Fibroblast of pulmonary artery (primary cell): ENCODE measurements at regions not wholly inside any gene's neighbourhood (a gene's known extent, or its start where the extent isn't known, plus 50 kb on each side); places are given as distances from the start of the nearest gene placed in this dataset.

Experiments used
- DNase-seq: peaks from one replicate; pipeline ENCODE4 v3.0.0-alpha.2; 2010; ENCODE audit warnings: low read depth
- H3K4me3 ChIP-seq: replicated peaks from 2 replicates; pipeline ENCODE4 v1.5.1; 2011; ENCODE audit warnings: low read depth, mild to moderate bottlenecking, control low read depth, low read length, moderate library complexity
- CTCF ChIP-seq: IDR thresholded peaks from 2 replicates; pipeline ENCODE4 v1.5.1; 2011; ENCODE audit warnings: mild to moderate bottlenecking, control low read depth, low read length, inconsistent platforms; ENCODE audit errors: missing control alignments

GRCh38 chr5:169494383-169494935, 89.1 kb upstream of the SPDL1 start:
- no peak for DNase-seq
- H3K4me3 ChIP-seq = no peak overlapping the region
- no peak for TF ChIP-seq CTCF

GRCh38 chr5:169474226-169474625, 109.3 kb upstream of the SPDL1 start:
- DNase-seq = no peak
- TF ChIP-seq CTCF = no peak
- H3K4me3 ChIP-seq = no peak overlapping the region

GRCh38 chr5:169472544-169472943, 111.0 kb upstream of the SPDL1 start:
- no peak for DNase-seq
- no peak overlapping the region for H3K4me3 ChIP-seq
- no peak for TF ChIP-seq CTCF

GRCh38 chr5:169471021-169471420, 112.6 kb upstream of the SPDL1 start:
- H3K4me3 ChIP-seq = no peak overlapping the region
- no peak for TF ChIP-seq CTCF
- DNase-seq = no peak

- peak; percentile 4 for DNase-seq
- TF ChIP-seq CTCF = no peak
- H3K4me3 ChIP-seq = no peak overlapping the region
Observed at GRCh38 chr5:169467041-169467771, 116.4 kb upstream of the SPDL1 start.

GRCh38 chr5:169460896-169461295, 122.7 kb upstream of the SPDL1 start:
- DNase-seq = no peak
- H3K4me3 ChIP-seq = no peak overlapping the region
- TF ChIP-seq CTCF = no peak

- no peak overlapping the region for H3K4me3 ChIP-seq
- no peak for DNase-seq
- no peak for TF ChIP-seq CTCF
Observed at GRCh38 chr5:169460123-169460522, 123.5 kb upstream of the SPDL1 start.
